GM12865 (cell line): ENCODE measurements at regions not wholly inside any gene's neighbourhood (a gene's known extent, or its start where the extent isn't known, plus 50 kb on each side); places are given as distances from the start of the nearest gene placed in this dataset.

Experiments
- DNase-seq: peaks from one replicate; pipeline ENCODE4 v3.0.0; 2010; ENCODE audit warnings: low read depth
- H3K4me3 ChIP-seq: 2 replicates; pipeline ENCODE4 v1.5.1; 2011; ENCODE audit warnings: mild to moderate bottlenecking, low read depth, low read length, control low read depth
- TF ChIP-seq, protein P1 (sequence below): IDR thresholded peaks from 2 replicates; pipeline ENCODE4 v1.5.1; 2011; ENCODE audit warnings: low read length, control low read depth, low read depth, inconsistent platforms; ENCODE audit not compliant: insufficient read depth; ENCODE audit errors: missing control alignments

DNA sequence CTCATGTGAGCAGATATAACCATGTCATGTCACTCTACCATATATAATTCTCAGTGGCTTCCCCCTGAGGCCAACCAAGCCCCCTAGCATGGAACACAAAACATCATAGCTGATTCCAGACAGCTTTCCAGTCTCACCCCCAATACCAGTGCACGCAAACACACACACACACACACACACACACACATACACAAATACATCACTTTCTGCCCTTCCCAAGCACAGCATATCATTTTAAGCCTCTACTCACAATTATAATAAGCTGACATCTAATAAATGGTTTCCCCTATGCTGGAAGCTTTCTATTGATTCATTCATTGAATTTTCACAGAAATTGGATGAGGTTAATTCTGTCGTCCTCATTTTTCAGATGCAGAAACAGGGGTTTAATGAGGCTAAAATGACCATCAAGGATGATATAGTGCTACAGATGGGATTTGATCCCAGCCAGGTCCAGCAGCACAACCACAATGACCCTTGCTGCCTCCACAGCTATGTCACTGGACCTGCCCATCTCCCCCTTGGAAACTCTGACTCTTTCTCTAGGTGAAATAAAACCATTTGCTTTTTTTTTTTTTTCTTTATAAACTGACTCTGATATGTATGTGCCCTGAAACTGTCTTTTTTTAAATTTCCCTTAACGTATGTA is 131.1 kb downstream of the TMEM114 start:
- no peak for DNase-seq
- H3K4me3 ChIP-seq: no peak overlapping the region
- TF ChIP-seq, protein P1, sequence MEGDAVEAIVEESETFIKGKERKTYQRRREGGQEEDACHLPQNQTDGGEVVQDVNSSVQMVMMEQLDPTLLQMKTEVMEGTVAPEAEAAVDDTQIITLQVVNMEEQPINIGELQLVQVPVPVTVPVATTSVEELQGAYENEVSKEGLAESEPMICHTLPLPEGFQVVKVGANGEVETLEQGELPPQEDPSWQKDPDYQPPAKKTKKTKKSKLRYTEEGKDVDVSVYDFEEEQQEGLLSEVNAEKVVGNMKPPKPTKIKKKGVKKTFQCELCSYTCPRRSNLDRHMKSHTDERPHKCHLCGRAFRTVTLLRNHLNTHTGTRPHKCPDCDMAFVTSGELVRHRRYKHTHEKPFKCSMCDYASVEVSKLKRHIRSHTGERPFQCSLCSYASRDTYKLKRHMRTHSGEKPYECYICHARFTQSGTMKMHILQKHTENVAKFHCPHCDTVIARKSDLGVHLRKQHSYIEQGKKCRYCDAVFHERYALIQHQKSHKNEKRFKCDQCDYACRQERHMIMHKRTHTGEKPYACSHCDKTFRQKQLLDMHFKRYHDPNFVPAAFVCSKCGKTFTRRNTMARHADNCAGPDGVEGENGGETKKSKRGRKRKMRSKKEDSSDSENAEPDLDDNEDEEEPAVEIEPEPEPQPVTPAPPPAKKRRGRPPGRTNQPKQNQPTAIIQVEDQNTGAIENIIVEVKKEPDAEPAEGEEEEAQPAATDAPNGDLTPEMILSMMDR: no peak

DNA sequence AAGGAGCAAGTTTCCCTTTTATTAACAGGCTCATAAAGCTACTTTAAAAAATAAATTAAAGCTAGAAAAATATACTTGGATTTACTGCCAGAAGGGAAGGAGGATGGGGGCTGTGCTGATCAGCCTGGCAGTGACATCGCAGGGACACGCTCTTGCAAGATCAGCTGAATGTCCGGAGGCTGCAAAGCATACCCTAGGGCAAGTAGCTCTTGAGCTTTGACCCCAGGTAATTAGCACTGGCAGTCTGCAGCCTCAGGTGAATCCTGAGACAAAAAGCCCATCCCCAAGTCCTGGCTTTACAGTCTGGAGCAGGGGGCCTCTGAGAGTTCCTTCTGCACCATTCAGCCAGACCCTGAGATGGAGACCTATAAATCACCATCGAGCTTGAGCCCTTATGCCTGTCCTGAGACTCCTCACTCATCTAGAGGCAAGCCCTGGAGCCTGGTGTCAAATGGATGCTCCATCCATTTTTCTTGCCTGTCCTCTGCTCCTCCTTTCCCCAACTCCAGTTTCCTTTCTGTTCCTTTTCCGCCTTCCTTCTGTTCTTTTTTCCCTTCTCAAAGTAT is 131.7 kb downstream of the TMEM114 start:
- TF ChIP-seq, protein P1: no peak
- no peak for DNase-seq
- no peak overlapping the region for H3K4me3 ChIP-seq

DNA sequence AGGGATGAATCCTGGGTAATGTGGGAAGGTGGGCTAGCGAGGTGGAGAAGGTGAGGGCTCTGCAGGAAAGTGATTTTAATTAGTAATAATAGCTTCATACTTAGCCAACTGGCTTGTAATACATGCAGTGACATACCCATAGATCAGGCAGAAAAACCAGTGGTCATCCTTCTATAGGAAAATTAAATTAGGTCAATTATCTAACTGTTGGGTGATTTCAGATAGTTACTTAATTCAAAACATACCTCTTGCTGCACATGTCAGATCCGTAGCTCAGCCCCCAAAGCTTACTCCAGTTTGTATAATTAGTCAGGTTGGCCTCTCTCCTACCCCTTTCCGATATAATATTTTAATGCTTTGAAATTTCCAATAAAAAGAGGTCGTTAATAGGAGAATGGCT is 137.0 kb downstream of the TMEM114 start:
- TF ChIP-seq, protein P1: no peak
- H3K4me3 ChIP-seq: no peak overlapping the region
- DNase-seq: no peak

DNA sequence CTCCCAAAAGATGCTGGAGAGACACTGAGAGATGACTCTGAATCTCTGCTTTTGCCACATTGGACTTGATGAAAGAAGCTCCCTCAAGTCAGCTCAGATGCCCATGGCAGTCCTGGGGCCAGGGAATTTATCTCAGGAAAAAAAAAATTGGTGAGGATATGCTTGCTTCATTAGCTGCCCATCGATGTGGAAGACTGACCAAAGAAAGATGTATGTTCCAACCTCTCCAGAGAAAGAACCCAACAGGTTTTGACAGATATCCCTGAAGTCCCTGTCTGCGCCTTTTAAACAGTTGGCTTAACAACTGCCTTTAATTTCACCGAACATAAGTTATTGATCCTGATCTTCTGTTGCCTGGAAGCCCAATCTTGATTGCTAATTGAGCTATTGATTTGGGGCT is 137.4 kb downstream of the TMEM114 start:
- TF ChIP-seq, protein P1: no peak
- no peak for DNase-seq
- H3K4me3 ChIP-seq: no peak overlapping the region

DNA sequence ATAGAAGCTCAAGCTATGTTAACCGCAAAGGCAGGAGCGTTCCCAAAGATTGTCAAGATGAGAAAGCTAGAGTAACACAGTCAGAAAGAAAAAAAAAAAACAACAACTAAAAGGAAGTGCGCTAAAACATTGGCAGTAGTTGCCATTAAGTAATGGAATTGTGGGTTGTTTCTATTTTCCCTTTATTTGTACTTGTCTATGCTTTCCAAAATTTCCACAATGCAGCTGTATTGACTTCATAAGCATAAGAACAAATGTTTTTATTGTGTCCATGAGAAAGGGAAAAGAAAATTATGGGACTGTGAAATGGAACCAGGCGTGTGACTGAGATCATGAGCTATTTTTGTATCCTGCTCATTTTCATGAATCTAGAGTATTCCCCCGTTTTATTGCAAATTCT is 153.4 kb downstream of the TMEM114 start:
- DNase-seq: no peak
- TF ChIP-seq, protein P1: no peak
- no peak overlapping the region for H3K4me3 ChIP-seq

DNA sequence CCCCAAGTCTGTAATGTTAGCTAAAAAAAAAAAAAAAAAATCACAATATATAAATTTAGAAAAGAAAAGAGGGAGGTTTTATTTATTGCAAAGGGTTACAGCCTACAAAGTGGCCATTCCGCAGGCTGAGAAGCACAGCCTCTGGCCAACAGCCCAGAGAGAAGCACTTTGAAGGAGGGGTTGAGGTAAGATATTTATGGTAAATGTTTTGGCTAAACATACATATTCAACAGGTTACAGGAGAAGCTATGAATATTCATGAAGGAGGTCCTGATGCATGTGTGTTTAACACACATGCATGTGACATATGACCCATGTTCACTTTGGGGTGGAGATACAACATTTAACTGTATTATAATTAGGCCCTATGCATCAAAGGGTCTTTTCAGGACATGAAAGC is 158.5 kb downstream of the TMEM114 start:
- H3K4me3 ChIP-seq: no peak overlapping the region
- TF ChIP-seq, protein P1: no peak
- DNase-seq: no peak

DNA sequence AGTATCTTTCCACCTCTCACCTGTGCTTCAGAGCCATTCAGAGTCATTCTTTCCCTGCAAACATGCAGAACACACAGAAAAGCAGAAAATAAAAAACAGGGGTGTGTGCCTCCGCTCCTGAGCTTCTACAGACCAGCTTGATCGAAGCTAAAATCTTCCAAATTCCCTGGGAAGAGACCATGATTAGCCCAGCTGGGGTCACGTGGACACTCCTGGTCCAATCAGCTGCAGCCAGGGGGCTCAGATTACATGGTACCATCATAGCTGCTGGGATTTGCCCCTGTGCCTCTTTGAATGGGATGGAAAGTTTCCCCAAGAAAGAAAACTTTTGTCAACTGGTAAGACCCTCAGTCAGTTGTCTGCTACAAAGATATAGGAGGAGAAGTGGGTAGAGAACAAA is 159.9 kb downstream of the TMEM114 start:
- no peak for DNase-seq
- no peak overlapping the region for H3K4me3 ChIP-seq
- TF ChIP-seq, protein P1: no peak
